DMS79 treated with DMSO at 0.1 percent for 48 hours (cell line): ENCODE measurements at regions not wholly inside any gene's neighbourhood (a gene's known extent, or its start where the extent isn't known, plus 50 kb on each side); places are given as distances from the start of the nearest gene placed in this dataset.
A peak's percentile ranks its signal among the peaks of the same experiment; 100 is the strongest.

Experiments
- DNase-seq: peaks from one replicate; lab custom pipeline; 2025; lab: John Stamatoyannopoulos, UW

DNA sequence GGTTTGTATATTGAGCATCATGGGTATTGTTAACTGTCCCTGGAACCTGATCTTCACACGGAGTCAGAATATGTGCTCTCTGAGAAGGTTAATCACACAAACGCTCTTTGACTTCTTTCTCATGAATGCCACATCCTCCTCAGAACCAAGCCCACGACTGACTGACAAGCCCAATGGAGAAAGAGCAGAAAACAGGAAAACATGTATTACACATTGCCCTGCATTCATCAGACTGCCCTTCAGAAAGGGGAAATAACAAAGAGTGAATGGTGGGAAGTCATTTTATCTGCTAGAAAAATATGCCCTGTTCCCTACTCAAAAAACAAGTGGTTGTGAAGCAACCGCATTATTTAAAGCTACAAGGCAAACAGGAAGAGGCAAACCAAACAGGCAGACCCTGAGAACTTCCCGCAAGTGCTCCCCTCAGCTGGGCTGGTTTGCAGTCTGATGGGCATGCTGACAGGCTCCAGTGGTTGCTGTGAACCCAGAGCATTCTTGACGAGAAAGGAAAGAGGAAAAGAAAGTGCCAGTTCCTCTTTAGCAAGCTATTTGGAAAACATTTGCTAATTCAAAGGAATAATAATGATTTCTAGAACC, 172.9 kb upstream of the SETBP1 start:
- DNase-seq = no peak

GRCh38 chr18:44508474-44508873, 172.2 kb upstream of the SETBP1 start:
- no peak for DNase-seq

DNA sequence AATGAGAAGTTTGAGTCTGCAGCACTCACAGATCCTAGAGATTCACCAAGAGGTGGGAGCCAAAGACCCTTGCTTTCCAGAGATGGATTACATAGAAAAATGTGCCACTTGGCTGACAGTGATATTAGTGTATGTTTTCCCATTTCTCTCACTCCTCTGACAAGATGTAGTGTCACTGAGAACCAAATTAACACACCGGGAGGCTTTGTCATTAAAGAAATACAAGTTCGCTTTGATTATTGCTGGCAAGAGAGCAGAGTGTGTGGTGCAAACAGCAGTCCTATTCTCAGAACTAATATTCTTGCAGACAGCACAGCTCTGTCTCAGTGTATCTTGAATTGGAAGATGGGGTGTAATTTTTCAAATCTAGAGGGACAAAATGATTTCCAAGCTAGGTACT, 171.6 kb upstream of the SETBP1 start:
- DNase-seq = no peak

- DNase-seq = no peak
Measured at GRCh38 chr18:44510390-44510789, 170.3 kb upstream of the SETBP1 start.

- DNase-seq = no peak
Measured at GRCh38 chr18:44513233-44513632, 167.5 kb upstream of the SETBP1 start.

DNA sequence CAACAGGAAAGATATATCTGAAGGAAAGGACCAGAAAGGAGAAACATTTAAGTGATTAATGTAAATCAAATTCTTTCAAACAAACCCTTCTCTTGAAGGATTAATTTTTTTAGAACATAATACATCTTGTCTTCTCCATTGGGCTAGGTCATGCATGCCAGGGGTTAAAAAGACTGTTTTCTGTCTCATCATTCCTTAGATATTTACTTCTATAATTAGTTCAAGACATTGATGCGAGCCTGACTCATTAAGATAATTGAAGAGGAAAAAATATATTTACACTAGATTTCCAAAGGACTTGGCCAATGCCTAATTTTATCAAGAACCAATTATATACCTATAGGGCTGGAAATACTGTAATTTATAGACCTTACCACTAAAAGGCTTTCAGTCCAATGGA, 166.6 kb upstream of the SETBP1 start:
- no peak for DNase-seq

- DNase-seq = no peak
Measured at GRCh38 chr18:44514766-44515165, 165.9 kb upstream of the SETBP1 start.

DNA sequence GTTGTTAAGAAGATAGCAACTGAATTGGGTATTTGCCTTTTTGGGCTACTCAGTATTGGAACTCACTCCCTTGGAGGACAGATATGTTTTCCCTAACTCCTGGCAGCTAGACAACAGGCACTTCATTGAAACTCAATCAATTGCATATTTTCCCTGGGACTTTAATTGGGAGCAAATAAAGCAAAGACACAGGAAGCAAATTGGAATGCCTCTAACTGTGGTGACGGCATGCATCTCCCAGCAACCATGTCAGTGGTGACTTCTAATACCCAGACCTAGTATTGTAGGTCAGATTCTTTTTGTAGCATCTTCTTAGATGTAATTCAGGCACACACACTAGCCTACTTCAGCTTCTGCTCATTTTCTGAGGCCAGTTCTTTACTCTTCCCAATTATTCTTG, 164.2 kb upstream of the SETBP1 start:
- no peak for DNase-seq

GRCh38 chr18:44517136-44517535, 163.6 kb upstream of the SETBP1 start:
- no peak for DNase-seq

GRCh38 chr18:44518091-44518615, 162.5 kb upstream of the SETBP1 start:
- DNase-seq = no peak

- no peak for DNase-seq
Measured at GRCh38 chr18:44518666-44519065, 162.0 kb upstream of the SETBP1 start.

DNA sequence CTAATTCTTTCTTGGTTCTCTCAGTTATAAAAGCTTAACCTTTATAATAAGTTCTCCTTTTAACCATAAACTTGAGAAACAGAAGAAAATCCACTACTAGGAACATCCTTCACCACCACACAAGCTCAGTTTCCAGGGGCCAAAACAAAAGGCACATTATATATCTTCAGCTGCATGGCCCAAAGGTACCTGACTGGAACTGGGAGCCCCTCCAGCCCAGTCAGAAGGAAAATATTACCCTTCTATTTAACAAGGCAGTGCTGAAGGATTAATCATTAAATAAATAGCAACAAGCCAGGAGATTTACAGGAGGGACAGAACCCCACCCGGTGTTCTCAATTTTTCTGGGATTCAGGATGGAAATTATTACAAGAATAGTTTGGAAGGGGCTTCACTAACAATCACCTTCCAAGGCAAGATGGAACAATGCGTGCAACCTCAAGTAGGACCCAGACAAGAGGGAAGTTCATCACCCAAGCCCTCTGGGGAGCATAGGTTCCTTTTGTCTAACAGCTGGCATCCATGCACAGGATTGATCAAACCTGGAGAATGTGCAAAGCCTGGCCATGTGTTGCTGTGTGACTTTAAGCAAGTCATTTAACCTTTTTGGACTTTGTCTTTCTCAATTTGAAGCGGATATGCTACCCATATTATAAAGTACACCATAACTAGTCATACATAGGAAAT, 159.6 kb upstream of the SETBP1 start:
- DNase-seq = no peak

DNA sequence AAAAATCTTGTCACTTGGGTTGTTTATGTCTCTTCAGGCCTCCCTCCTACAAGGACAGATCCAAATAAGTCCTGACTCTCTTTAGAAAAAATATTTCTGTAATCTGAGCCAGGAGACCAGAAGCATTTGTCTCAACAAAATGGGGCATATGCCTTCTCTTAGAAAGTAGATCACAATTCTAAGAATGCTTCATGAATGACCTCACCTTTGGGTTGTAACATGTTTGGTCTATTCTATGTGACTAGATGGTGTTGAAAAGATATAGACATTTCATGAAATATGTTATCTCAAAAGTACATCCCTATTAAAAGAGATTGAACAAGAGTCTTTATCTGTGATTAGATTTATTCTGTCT, 159.0 kb upstream of the SETBP1 start:
- no peak for DNase-seq

DNA sequence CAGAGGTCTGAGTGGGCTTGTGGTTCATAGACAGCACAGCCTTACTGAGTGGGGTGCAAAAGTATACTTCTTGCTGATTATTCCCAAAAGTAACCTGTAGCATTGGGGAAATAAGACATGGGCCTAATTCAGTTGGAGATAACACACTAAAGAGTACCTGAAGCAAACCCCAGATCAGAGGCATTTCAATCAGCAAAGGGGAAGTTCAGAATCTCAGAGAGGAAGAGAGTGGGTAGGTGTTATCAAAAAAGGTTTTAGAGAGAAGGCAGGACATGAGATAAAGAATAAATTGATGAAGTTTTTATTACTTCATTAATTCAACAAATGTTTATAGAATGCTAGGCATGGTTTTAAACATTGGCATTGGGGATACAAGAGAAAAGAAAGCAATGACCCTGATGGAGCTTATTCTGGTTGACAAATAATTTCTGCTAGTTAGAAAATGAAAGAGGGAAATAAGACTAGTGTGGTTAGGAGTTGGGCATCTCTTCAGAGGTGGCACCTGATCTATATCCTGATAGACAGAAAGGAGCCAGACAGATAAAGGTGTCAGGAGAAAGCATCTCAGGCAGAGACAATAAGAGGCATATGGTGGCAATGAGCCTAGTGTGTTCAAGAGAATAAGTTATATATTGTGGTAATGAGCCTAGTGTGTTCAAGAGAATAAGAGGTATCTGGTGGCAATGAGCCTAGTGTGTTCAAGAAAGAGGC, 153.8 kb upstream of the SETBP1 start:
- no peak for DNase-seq

DNA sequence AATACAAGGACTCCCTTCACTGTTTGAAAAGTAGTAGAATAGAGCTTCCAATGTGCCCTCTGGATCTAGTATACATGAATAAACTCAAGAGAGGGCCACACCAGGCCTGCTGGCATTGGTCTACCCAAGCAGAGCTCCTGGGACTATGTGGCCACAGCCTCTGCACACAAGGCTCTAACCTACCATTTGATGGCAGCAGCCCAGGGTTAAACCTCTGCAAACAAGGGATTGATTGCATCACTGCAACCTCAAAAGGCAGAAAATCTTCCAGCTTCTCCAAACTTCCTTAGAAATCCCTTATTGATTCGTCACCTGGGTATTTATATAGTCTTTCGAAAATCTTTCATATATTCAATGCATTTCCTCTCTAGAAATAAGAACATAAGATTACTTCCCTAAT, 147.6 kb upstream of the SETBP1 start:
- DNase-seq = no peak

- DNase-seq = no peak
Measured at GRCh38 chr18:44536046-44536445, 144.6 kb upstream of the SETBP1 start.

DNA sequence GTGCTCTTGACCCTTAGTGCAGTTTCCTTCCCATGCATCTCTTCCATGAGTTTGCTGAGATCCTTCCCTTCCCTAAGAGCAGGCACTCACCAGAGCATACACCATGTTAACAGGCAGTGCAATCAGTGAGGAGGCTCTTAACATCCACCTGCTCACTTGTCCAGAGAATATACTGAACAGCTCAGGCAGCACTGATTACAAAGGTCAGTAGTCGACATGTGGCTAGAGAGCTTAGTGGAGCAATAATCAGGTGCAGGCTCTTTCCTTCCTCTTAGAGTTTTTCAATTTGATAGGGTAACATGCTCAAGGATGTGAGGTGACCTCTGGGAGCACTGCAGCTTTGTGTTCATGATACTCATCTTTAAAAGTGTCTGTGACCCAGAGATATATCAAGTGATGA, 144.1 kb upstream of the SETBP1 start:
- DNase-seq = peak; percentile 78

DNA sequence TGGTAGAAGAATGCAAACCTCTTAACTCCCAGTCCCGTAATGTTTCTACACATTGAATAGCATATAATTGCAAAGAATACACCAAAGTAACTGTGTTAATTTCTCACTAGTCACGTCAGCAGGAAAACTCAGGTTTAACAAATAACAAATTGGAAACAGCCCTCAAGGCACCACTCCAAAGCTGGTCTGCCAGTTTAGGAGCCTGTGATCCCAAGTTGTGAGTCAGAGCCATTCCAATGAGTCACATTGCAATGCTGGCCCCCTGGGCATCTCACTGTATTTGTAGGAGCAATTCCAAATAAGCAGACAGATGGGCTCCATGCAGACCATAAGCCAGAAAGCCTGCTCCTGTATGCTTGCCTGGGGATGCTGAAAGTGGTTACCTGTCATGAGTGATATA, 143.2 kb upstream of the SETBP1 start:
- DNase-seq = no peak

DNA sequence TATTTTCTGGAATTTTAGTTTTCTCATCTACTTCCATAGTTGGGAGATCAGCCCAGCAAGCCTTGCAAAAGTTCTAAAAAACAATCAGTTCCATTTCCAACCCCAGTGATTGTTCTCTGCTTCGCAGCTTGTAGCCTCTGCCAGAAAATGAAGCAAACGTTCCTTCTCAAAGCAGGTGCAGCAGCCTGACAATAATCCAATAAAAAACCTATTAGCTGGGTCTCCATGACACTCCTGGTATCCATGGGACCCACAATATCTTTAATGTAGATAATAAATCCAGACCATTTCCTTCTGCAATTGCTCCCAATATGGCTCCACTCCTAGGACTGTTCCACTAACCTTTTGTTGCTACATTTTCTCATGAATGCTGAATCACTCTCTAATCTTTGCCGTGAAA, 140.8 kb upstream of the SETBP1 start:
- no peak for DNase-seq

DNA sequence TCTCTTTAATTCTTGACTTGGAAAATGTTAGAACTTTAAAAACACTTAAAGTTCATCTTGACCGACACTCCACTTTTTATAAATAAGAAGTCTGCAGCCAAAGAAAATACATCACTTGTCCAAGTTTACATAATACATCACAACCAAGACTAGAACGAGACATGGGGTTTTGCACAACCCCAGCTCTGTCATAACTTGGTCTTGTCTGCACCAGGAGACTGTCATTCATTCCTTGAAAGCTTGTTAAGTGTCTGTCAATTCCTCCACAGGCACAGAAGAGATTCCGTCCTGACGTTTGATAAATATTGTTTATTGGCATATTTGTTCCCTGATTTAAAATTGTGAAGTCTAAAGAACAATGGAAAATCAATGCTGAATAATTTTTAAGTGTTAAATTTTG, 139.5 kb upstream of the SETBP1 start:
- no peak for DNase-seq

DNA sequence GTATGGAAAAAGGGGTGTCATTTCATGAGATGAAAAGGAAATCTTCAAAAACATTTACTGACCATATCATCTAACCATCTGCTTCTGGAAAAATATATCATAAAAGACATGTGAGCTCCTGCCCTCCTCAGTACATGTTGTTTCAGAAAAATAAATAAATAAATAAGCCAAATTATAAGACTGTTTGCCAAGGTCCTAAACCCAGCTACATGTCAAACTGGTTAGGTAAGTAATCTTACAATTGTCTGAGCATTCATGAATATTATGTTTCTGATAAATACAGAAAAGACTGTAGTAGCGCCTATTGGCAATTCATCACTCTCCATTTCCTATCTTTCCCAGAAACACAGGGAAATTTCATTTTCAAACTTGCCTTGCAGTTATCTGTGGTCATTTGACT, 138.9 kb upstream of the SETBP1 start:
- peak; percentile 38 for DNase-seq

GRCh38 chr18:44543387-44543786, 137.3 kb upstream of the SETBP1 start:
- no peak for DNase-seq

DNA sequence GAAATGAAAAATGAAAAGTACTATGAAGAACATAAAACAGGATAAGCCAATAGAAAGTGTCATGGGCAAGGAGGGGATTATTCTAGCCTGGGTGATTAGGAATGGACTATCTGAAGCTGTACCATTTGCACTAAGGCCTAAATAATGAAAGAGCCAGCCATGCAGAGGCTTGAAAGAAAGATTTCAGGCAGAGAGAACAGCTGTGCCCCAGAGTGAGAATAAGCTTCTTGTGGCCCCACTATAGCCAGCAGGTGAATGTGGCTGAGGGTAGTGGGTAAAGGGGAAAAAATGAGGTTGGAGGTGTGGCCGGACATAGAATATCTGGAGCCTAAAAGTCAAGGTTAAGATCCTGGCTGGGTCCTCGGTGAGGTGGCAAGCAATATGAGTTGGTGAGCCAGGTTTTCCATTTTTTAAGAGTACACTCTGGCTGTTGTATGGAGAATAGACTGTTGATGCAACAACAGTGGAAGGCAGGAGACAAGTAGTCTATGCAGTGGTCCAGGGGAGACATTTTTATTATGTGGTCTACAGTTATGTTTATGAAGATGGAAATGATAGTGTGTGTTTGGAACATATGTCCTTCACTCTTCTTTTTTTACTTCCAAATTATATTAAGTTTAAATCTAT, 135.2 kb upstream of the SETBP1 start:
- no peak for DNase-seq
